ENCODE measurements at regions not wholly inside any gene's neighbourhood (a gene's known extent, or its start where the extent isn't known, plus 50 kb on each side); places are given as distances from the start of the nearest gene placed in this dataset.

GRCh38 chr4:90039122-90039521 lies 88.1 kb upstream of the CCSER1 start:
- Mint-ChIP-seq H3K36me3 (ENCODE audit: insufficient read depth, unreplicated experiment) (no peaks in the 10 kb centered on the region), H3K4me1 (ENCODE audit: low read depth, unreplicated experiment) (no peaks in the 10 kb centered on the region), H3K4me3 (ENCODE audit: low read depth, unreplicated experiment) (no peak overlapping the region), H3K27ac (ENCODE audit: unreplicated experiment) (no peak overlapping the region), H3K9me3 (ENCODE audit: low read depth, unreplicated experiment) (no peaks in the 10 kb centered on the region), H3K27me3 (ENCODE audit: unreplicated experiment) (no peaks in the 10 kb centered on the region)
- CTCF ChIA-PET = no interaction called here
- DNase-seq = no peak
- no peak for TF ChIP-seq CTCF (IDR thresholded peaks at IDR 0.05; ENCODE audit: unreplicated experiment)
- BruUV-seq (replicated peaks) = no TSS peak
- intact Hi-C loops (cut with micrococcal nuclease; ENCODE audit: unreplicated experiment) = no loop called here

- BruUV-seq (replicated peaks) = no TSS peak
Observed at GRCh38 chr4:90051999-90052398, 75.2 kb upstream of the CCSER1 start.

GRCh38 chr4:90057091-90057490 lies 70.1 kb upstream of the CCSER1 start:
- no TSS peak for BruUV-seq (replicated peaks)
- H3K4me3 Mint-ChIP-seq (ENCODE audit: low read depth, unreplicated experiment) = no peak overlapping the region

More at GRCh38 chr4:90051999-90052398, 75.2 kb upstream of the CCSER1 start:
- Mint-ChIP-seq H3K36me3 (ENCODE audit: insufficient read depth, unreplicated experiment) (no peaks in the 10 kb centered on the region), H3K9me3 (ENCODE audit: low read depth, unreplicated experiment) (no peaks in the 10 kb centered on the region), H3K27ac (ENCODE audit: unreplicated experiment) (no peak overlapping the region), H3K27me3 (ENCODE audit: unreplicated experiment) (no peaks in the 10 kb centered on the region), H3K4me1 (ENCODE audit: low read depth, unreplicated experiment) (peaks cover 1% of the 10 kb centered on the region), H3K4me3 (ENCODE audit: low read depth, unreplicated experiment) (no peak overlapping the region)
- intact Hi-C loops (cut with micrococcal nuclease; ENCODE audit: unreplicated experiment) = no loop called here
- no peak for DNase-seq
- no peak for TF ChIP-seq CTCF (IDR thresholded peaks at IDR 0.05; ENCODE audit: unreplicated experiment)
- CTCF ChIA-PET = no interaction called here

GRCh38 chr4:90060039-90060438 lies 67.2 kb upstream of the CCSER1 start:
- Mint-ChIP-seq H3K36me3 (ENCODE audit: insufficient read depth, unreplicated experiment) (no peaks in the 10 kb centered on the region), H3K27ac (ENCODE audit: unreplicated experiment) (no peak overlapping the region)

More at GRCh38 chr4:90057091-90057490, 70.1 kb upstream of the CCSER1 start:
- CTCF ChIA-PET = no interaction called here
- H3K9me3 Mint-ChIP-seq (ENCODE audit: low read depth, unreplicated experiment) = no peaks in the 10 kb centered on the region
- intact Hi-C loops (cut with micrococcal nuclease; ENCODE audit: unreplicated experiment) = no loop called here
- no peaks in the 10 kb centered on the region for H3K36me3 Mint-ChIP-seq (ENCODE audit: insufficient read depth, unreplicated experiment)
- DNase-seq = no peak
- no peak overlapping the region for H3K27ac Mint-ChIP-seq (ENCODE audit: unreplicated experiment)
- H3K4me1 Mint-ChIP-seq (ENCODE audit: low read depth, unreplicated experiment) = peaks cover 9% of the 10 kb centered on the region
- no peaks in the 10 kb centered on the region for H3K27me3 Mint-ChIP-seq (ENCODE audit: unreplicated experiment)
- TF ChIP-seq CTCF (IDR thresholded peaks at IDR 0.05; ENCODE audit: unreplicated experiment) = no peak

More at GRCh38 chr4:90060039-90060438, 67.2 kb upstream of the CCSER1 start:
- BruUV-seq (replicated peaks) = no TSS peak
- Mint-ChIP-seq H3K27me3 (ENCODE audit: unreplicated experiment) (no peaks in the 10 kb centered on the region), H3K9me3 (ENCODE audit: low read depth, unreplicated experiment) (no peaks in the 10 kb centered on the region), H3K4me3 (ENCODE audit: low read depth, unreplicated experiment) (no peak overlapping the region), H3K4me1 (ENCODE audit: low read depth, unreplicated experiment) (peaks cover 9% of the 10 kb centered on the region)
- intact Hi-C loops (cut with micrococcal nuclease; ENCODE audit: unreplicated experiment) = no loop called here
- no peak for DNase-seq
- no peak for TF ChIP-seq CTCF (IDR thresholded peaks at IDR 0.05; ENCODE audit: unreplicated experiment)
- CTCF ChIA-PET = no interaction called here

All from Calu3 (cell line).